DND-41 (cell line): ENCODE measurements at regions not wholly inside any gene's neighbourhood (a gene's known extent, or its start where the extent isn't known, plus 50 kb on each side); places are given as distances from the start of the nearest gene placed in this dataset.

Source experiments
- ATAC-seq: fragments of 200-7000 bp; cut with Tn5 transposase; 3 replicates; pipeline ENCODE4 v1.9.1; 2021; ENCODE audit warnings: low read depth; ENCODE audit not compliant: insufficient read depth
- DNase-seq: peaks from one replicate; pipeline ENCODE4 v3.0.0-alpha.2; 2020
- H2AFZ ChIP-seq: 2 replicates; pipeline ENCODE4 v1.6.0; 2012; ENCODE audit warnings: low read depth, low read length
- H3K27ac ChIP-seq: 2 replicates; pipeline ENCODE4 v1.5.1; 2012; ENCODE audit warnings: low read length, inconsistent platforms
- H3K27me3 ChIP-seq: fragments of 200-600 bp; sonication (generic); 2 replicates; pipeline ENCODE4 v1.6.0; 2012; ENCODE audit warnings: low read length, mild to moderate bottlenecking, inconsistent platforms; ENCODE audit not compliant: insufficient read depth, poor library complexity
- H3K36me3 ChIP-seq: 2 replicates; pipeline ENCODE4 v1.5.1; 2012; ENCODE audit warnings: low read length, inconsistent platforms; ENCODE audit not compliant: insufficient read depth
- H3K4me1 ChIP-seq: 2 replicates; pipeline ENCODE4 v1.5.1; 2012; ENCODE audit warnings: mild to moderate bottlenecking, low read length; ENCODE audit not compliant: insufficient read depth
- H3K4me2 ChIP-seq: 2 replicates; pipeline ENCODE4 v1.6.0; 2012; ENCODE audit warnings: mild to moderate bottlenecking, moderate library complexity, low read length, inconsistent platforms; ENCODE audit not compliant: insufficient read depth
- H3K4me3 ChIP-seq, 2 experiments: fragments of 200-600 bp in 1 of 2; shearing (Covaris generic) in 1 of 2; 2 replicates each; pipeline ENCODE4 v1.5.1; 2012 to 2016; ENCODE audit warnings: inconsistent platforms in 2 of 2, low read length in 2 of 2, mild to moderate bottlenecking in 2 of 2, low read depth in 1 of 2, moderate library complexity in 1 of 2
- H3K79me2 ChIP-seq: 2 replicates; pipeline ENCODE4 v1.6.0; 2012; ENCODE audit warnings: low read length, inconsistent platforms; ENCODE audit not compliant: insufficient read depth
- H3K9ac ChIP-seq: 2 replicates; pipeline ENCODE4 v1.6.0; 2012; ENCODE audit warnings: low read depth, mild to moderate bottlenecking, inconsistent platforms, low read length, moderate library complexity
- H3K9me3 ChIP-seq: 2 replicates; pipeline ENCODE4 v1.5.1; 2012; ENCODE audit warnings: low read length, moderate library complexity, mild to moderate bottlenecking, inconsistent platforms; ENCODE audit not compliant: insufficient read depth, severe bottlenecking
- H4K20me1 ChIP-seq: 2 replicates; pipeline ENCODE4 v1.6.0; 2012; ENCODE audit warnings: low read length; ENCODE audit not compliant: insufficient read depth
- CTCF ChIP-seq: IDR thresholded peaks from 2 replicates; pipeline ENCODE4 v1.5.1; 2012; ENCODE audit warnings: borderline replicate concordance, low read length, moderate library complexity, mild to moderate bottlenecking; ENCODE audit not compliant: poor library complexity, severe bottlenecking; ENCODE audit errors: extremely low read depth
- EZH2 ChIP-seq: IDR thresholded peaks from 3 replicates; pipeline ENCODE4 v1.6.1; 2012; ENCODE audit warnings: borderline replicate concordance, low read depth, mild to moderate bottlenecking, moderate library complexity, low read length, inconsistent platforms; ENCODE audit not compliant: severe bottlenecking

GRCh38 chrX:102018208-102018607 is 86.4 kb upstream of the ZMAT1 start:
- Histone ChIP-seq H3K9me3 (no peaks in the 10 kb centered on the region), H3K4me3 (no peak overlapping the region), H3K79me2 (no peaks in the 10 kb centered on the region), H3K4me2 (no peak overlapping the region), H3K4me1 (no peaks in the 10 kb centered on the region), H4K20me1 (no peaks in the 10 kb centered on the region), H3K27me3 (no peaks in the 10 kb centered on the region), H3K36me3 (no peaks in the 10 kb centered on the region), H3K27ac (no peak overlapping the region), H2AFZ (no peak overlapping the region), H3K9ac (no peak overlapping the region)
- TF ChIP-seq CTCF = no peak
- ATAC-seq (no peak), DNase-seq (no peak)

- Histone ChIP-seq H3K4me3 (no peak overlapping the region), H3K36me3 (no peaks in the 10 kb centered on the region), H3K27ac (no peak overlapping the region), H3K4me1 (no peaks in the 10 kb centered on the region), H3K79me2 (no peaks in the 10 kb centered on the region), H3K9me3 (no peaks in the 10 kb centered on the region), H2AFZ (no peak overlapping the region), H4K20me1 (no peaks in the 10 kb centered on the region), H3K27me3 (no peaks in the 10 kb centered on the region), H3K9ac (no peak overlapping the region), H3K4me2 (no peak overlapping the region)
- no peak for ATAC-seq
- TF ChIP-seq EZH2 = no peak
- no peak for TF ChIP-seq CTCF
- DNase-seq = no peak
Measured at GRCh38 chrX:102008901-102009300, 77.1 kb upstream of the ZMAT1 start.

GRCh38 chrX:101999644-102000539 is 68.1 kb upstream of the ZMAT1 start:
- Histone ChIP-seq H4K20me1 (no peaks in the 10 kb centered on the region), H3K4me1 (no peaks in the 10 kb centered on the region), H2AFZ (no peak overlapping the region), H3K79me2 (no peaks in the 10 kb centered on the region), H3K27ac (no peak overlapping the region), H3K27me3 (no peaks in the 10 kb centered on the region), H3K36me3 (no peaks in the 10 kb centered on the region), H3K9me3 (no peaks in the 10 kb centered on the region), H3K4me2 (no peak overlapping the region), H3K4me3 (no peak overlapping the region), H3K9ac (no peak overlapping the region)
- TF ChIP-seq CTCF (no peak), EZH2 (no peak)
- ATAC-seq (no peak), DNase-seq (no peak)
